Small intestine (tissue), 7 donors: ENCODE measurements at regions not wholly inside any gene's neighbourhood (a gene's known extent, or its start where the extent isn't known, plus 50 kb on each side); places are given as distances from the start of the nearest gene placed in this dataset.

Source experiments
- DNase-seq, 2 donors: peaks; one replicate each; pipeline versions ENCODE4 v3.0.0 to v3.0.0-alpha.2; 2013
- FAIRE-seq: peaks from 2 replicates; lab custom pipeline; 2012; peaks lifted over from hg19 to GRCh38; lab: Jason Lieb, UNC
- H3K27ac ChIP-seq, 3 donors: one replicate each; pipeline ENCODE4 v1.5.1; 2013; ENCODE audit warnings: low read length in 2 of 3, mild to moderate bottlenecking in 2 of 3, control low read depth in 1 of 3, inconsistent platforms in 1 of 3, low read depth in 1 of 3, moderate library complexity in 1 of 3
- H3K27me3 ChIP-seq, 3 donors: one replicate each; pipeline ENCODE4 v1.6.1; 2013; ENCODE audit warnings: low read length in 3 of 3, inconsistent platforms in 1 of 3; ENCODE audit not compliant: control insufficient read depth in 3 of 3, insufficient read depth in 3 of 3
- H3K36me3 ChIP-seq, 3 donors: one replicate each; pipeline ENCODE4 v1.6.1; 2013; ENCODE audit warnings: low read length in 3 of 3, inconsistent platforms in 1 of 3, low read depth in 1 of 3, mild to moderate bottlenecking in 1 of 3, moderate library complexity in 1 of 3; ENCODE audit not compliant: control insufficient read depth in 3 of 3, insufficient read depth in 2 of 3
- H3K4me1 ChIP-seq, 3 donors: one replicate each; pipeline ENCODE4 v1.6.1; 2013; ENCODE audit warnings: low read length in 2 of 3, inconsistent platforms in 1 of 3, low read depth in 1 of 3, mild to moderate bottlenecking in 1 of 3, moderate library complexity in 1 of 3; ENCODE audit not compliant: control insufficient read depth in 3 of 3, insufficient read depth in 2 of 3
- H3K4me3 ChIP-seq, 3 donors: one replicate each; pipeline ENCODE4 v1.5.1; 2013; ENCODE audit warnings: low read length in 3 of 3, control low read depth in 1 of 3, inconsistent platforms in 1 of 3, low read depth in 1 of 3, mild to moderate bottlenecking in 1 of 3, moderate library complexity in 1 of 3
- H3K9me3 ChIP-seq, 2 donors: one replicate each; pipeline ENCODE4 v1.6.1; 2013; ENCODE audit warnings: low read depth in 1 of 2, low read length in 1 of 2; ENCODE audit not compliant: control insufficient read depth in 2 of 2, insufficient read depth in 1 of 2
- WGBS, 3 donors: extraction: QIAGEN DNeasy Blood & Tissue Kit; methylation state at CpG; one replicate each; pipeline ENCODE4 v1.1.7; 2013; 5-methylcytosine and 5-hydroxymethylcytosine counted together
- donor health status: healthy with polysubstance abuse.
- donor health status: control.
- donor health status: control.
- donor health status: Bipolar disorder and iron deficiency.
- donor health status: healthy.

DNA sequence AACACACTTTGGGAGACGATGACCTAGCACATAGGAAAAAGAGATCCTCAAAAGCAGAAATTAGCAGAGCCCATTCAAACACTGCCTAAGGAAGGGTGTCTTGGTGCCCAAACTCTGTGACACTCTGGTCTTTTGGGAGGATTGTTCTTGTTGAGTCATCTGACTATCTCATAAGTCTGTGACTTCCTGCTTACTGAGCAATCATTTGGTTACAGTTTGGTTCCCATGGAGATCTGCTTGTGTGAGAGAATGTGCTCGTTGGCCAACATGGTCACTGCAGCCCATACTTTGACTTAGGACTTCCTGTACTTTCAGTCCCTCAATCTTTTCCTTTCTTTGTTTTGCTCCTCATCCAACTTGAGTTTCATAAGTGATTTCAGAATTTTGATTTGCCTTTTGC, 602.9 kb downstream of the NYAP2 start:
- Histone ChIP-seq H3K4me1 (peaks cover 0 to 2% (median 0%) of the 10 kb centered on the region in 3 donors), H3K4me3 (no peak overlapping the region), H3K36me3 (no peaks in the 10 kb centered on the region), H3K27ac (no peak overlapping the region), H3K27me3 (no peaks in the 10 kb centered on the region), H3K9me3 (no peaks in the 10 kb centered on the region)
- 44 to 47% (median 46%) methylated on average over 2 of the region's 2 CpGs for WGBS, 3 donors
- FAIRE-seq (no peak), DNase-seq (no peak)

DNA sequence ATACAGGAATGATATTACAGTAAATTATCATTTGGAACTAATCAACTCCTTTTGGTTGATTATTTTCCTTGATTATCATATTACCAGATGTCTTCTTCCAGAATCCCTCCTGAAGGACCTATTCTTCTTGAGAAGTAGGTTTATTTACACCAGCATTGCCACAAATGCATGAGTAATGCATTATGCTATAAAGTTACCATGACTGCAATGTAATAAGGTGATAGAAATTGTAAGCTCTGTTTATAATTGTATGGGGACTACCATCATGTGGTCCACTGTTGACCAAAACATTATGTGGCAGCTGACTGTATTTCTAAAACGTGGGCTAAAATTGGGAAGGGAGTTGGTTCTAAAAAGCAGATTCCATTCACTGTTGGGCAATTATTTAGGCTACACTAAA, 602.2 kb downstream of the NYAP2 start:
- Histone ChIP-seq H3K4me3 (no peak overlapping the region), H3K27ac (no peak overlapping the region), H3K36me3 (no peaks in the 10 kb centered on the region), H3K27me3 (no peaks in the 10 kb centered on the region), H3K4me1 (peaks cover 0 to 2% (median 0%) of the 10 kb centered on the region in 3 donors), H3K9me3 (no peaks in the 10 kb centered on the region)
- no peak for DNase-seq
- WGBS, 3 donors: 56 to 84% (median 68%) methylated on average over 1 of the region's 1 CpG
- no peak for FAIRE-seq

DNA sequence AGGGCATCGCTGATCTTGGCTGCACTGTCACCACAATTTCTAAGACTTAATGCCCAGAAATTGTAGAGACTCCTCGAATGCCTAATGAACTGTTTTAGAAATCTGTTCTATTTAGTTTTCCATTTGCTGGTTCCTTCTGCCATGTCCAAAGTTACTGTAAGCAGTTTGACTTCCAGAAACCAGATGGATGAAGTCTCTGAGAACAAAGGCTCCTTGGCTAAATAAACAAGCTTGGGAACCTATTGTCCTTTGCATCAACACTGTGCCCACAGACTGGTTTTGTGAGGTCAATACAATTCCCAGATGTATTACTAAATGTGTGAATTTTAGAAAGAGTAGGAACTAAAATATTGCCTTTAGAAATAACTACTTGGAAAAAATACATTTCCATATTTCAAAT, 600.2 kb downstream of the NYAP2 start:
- no peaks in the 10 kb centered on the region for H3K27me3 ChIP-seq
- no peak for FAIRE-seq
- H3K4me3 ChIP-seq: no peak overlapping the region
- H3K4me1 ChIP-seq: peaks cover 0 to 2% (median 0%) of the 10 kb centered on the region in 3 donors
- H3K27ac ChIP-seq: no peak overlapping the region
- 78 to 87% (median 81%) methylated on average over 2 of the region's 2 CpGs for WGBS, 3 donors
- no peak for DNase-seq
- no peaks in the 10 kb centered on the region for H3K36me3 ChIP-seq
- no peaks in the 10 kb centered on the region for H3K9me3 ChIP-seq

DNA sequence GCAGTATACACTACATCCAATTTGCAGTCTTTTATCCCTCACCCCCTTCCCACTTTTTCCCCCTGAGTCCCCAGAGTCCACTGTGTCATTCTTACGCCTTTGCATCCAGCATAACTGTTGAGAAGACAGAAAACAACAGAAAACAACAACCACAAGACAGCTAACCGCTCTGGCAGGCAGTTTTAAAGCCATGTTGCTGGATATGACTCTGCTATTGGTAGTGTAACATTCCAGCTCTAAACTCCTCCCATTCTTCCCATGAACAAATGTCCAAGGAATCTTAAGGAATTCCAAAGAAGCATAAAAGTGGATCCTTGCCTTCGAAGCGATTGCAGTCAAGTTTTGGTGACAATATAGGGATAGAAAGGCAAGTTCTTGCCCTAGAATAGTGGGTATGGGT, 599.1 kb downstream of the NYAP2 start:
- H3K4me3 ChIP-seq: no peak overlapping the region
- no peak overlapping the region for H3K27ac ChIP-seq
- H3K9me3 ChIP-seq: no peaks in the 10 kb centered on the region
- 80 to 86% (median 83%) methylated on average over 4 of the region's 4 CpGs for WGBS, 3 donors
- H3K27me3 ChIP-seq: no peaks in the 10 kb centered on the region
- no peaks in the 10 kb centered on the region for H3K36me3 ChIP-seq
- DNase-seq (no peak), FAIRE-seq (no peak)
- peaks cover 0 to 2% (median 0%) of the 10 kb centered on the region in 3 donors for H3K4me1 ChIP-seq

DNA sequence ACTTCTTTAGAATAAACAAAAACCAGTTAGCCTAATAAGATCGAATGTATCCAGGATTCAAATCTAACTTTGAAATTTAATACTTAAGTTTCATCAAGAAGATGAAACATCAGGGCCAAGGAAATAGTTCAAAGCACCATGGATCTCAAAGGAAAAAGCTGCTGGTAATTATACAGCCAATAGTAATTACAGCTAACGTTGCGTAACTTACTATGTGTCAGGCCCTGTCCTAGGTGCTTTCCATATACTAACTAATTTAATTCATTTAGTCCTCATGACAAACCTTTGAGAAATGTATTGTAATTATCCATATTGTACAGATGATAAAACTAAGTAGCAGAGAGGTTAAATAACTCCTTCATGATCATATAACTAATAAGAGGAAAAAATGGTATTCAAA, 598.6 kb downstream of the NYAP2 start:
- no peak for DNase-seq
- no peaks in the 10 kb centered on the region for H3K27me3 ChIP-seq
- no peaks in the 10 kb centered on the region for H3K9me3 ChIP-seq
- no peak overlapping the region for H3K27ac ChIP-seq
- no peak for FAIRE-seq
- H3K36me3 ChIP-seq: no peaks in the 10 kb centered on the region
- WGBS, 3 donors: 84 to 88% (median 88%) methylated on average over 3 of the region's 3 CpGs
- peaks cover 0 to 2% (median 0%) of the 10 kb centered on the region in 3 donors for H3K4me1 ChIP-seq
- no peak overlapping the region for H3K4me3 ChIP-seq

DNA sequence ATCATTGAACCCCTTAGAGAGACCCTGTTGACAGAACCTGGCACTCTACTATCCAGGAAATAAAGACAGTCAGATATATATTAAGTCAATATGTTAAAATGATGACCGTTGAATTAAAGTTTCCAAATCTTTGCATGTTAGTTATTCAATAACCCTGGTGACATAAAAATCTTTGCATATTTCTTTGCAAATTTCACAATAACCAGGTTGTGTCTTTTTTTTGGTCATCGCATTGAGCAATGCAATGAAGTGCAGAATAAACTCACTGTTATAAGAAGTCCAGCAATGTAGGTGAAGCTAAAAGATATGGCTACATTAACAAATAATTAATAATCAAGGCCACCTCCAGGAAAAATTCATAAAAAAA, 596.9 kb downstream of the NYAP2 start:
- FAIRE-seq: no peak
- H3K4me3 ChIP-seq: no peak overlapping the region
- no peaks in the 10 kb centered on the region for H3K27me3 ChIP-seq
- no peaks in the 10 kb centered on the region for H3K9me3 ChIP-seq
- no peaks in the 10 kb centered on the region for H3K4me1 ChIP-seq
- no peak for DNase-seq
- H3K27ac ChIP-seq: no peak overlapping the region
- H3K36me3 ChIP-seq: no peaks in the 10 kb centered on the region
- WGBS, 3 donors: 83 to 84% (median 83%) methylated on average over 2 of the region's 2 CpGs

DNA sequence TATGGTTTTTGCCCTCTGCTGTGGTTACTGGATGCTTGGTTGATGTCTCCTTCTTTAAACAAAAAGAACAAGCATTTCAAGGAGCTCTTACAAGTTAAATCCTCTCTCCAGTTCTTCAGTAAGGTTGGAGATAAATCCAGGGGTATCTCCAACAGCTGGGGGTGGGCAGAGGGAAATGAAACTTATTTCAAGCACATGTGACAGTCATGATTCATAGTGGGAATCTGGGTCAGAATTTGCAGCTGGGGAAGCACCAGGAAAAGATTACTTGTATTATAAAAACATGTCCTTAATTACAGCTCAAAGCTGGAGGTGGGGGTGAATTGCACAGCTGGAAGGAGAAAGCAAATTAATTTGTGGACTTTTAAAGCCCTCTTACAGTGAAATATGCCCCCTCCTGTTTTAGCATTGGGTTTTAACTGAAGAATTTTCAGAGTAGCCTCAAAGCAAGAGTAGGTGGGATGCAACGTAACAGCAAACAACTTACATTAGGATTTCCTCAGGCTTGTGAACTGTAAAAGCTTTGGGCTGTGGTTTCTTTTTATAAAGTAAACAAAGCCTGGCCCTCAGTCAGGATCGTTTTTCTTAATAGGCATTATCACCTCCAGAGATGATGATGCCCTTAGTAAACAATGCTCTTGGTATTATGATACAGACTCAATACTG, 596.4 kb downstream of the NYAP2 start:
- peak in 1 of 2 donors; percentile 4 for DNase-seq
- Histone ChIP-seq H3K9me3 (no peaks in the 10 kb centered on the region), H3K4me1 (no peaks in the 10 kb centered on the region), H3K27ac (no peak overlapping the region), H3K4me3 (no peak overlapping the region), H3K36me3 (no peaks in the 10 kb centered on the region), H3K27me3 (no peaks in the 10 kb centered on the region)
- 37 to 41% (median 38%) methylated on average over 2 of the region's 2 CpGs for WGBS, 3 donors
- no peak for FAIRE-seq

DNA sequence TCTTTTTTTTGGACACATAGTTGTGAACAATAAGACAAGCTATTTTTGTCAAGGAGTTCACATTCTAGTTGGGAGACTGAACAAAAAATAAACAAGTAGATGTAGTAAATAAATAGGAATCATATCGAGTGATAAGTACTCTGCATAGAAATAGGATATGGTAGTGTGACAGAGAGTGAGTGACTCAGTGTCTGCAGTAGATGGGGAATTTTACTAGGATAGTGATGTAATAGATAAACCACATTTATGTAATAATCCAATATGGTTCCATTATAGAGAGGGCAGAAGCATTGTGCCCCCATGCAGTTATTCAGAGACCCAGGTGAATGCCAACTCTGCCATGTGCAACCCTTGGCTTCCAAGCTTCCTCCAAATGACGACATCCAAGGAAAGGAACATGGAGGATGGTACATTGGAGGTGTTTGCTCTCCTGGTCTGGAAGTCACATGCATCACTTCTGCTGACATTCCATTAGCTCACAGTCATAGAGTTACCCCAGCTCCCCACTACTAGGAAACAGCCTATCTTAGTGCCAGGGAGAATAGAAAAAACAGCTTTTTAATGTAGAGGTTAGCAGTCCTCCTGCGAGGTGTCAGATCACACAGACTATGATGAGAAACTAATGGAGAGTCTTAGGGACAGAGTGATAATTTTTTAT, 595.4 kb downstream of the NYAP2 start:
- FAIRE-seq: no peak

More for the DNA sequence above, 595.4 kb downstream of the NYAP2 start:
- H3K4me3 ChIP-seq: no peak overlapping the region
- H3K4me1 ChIP-seq: no peaks in the 10 kb centered on the region
- no peaks in the 10 kb centered on the region for H3K36me3 ChIP-seq
- no peaks in the 10 kb centered on the region for H3K9me3 ChIP-seq
- no peaks in the 10 kb centered on the region for H3K27me3 ChIP-seq
- DNase-seq: no peak
- H3K27ac ChIP-seq: no peak overlapping the region
- 81 to 86% (median 81%) methylated on average over 3 of the region's 3 CpGs for WGBS, 3 donors
